Skin of body (tissue), 1 donor: ENCODE measurements at regions not wholly inside any gene's neighbourhood (a gene's known extent, or its start where the extent isn't known, plus 50 kb on each side); places are given as distances from the start of the nearest gene placed in this dataset.
A peak's percentile ranks its signal among the peaks of the same experiment; 100 is the strongest.

ENCODE experiments used
- DNase-seq: peaks from one replicate; lab custom pipeline; 2025; lab: John Stamatoyannopoulos, UW

- DNase-seq = no peak
These were observed 397.1 kb downstream of the DMAC1 start for GRCh38 chr9:7402334-7403027.

- DNase-seq = no peak
These were observed 398.5 kb downstream of the DMAC1 start for GRCh38 chr9:7401116-7401515.

GRCh38 chr9:7394002-7394774, 405.4 kb downstream of the DMAC1 start:
- no peak for DNase-seq

- DNase-seq = no peak
These were observed 407.4 kb downstream of the DMAC1 start for GRCh38 chr9:7392148-7392547.

GRCh38 chr9:7388755-7389154, 410.8 kb downstream of the DMAC1 start:
- DNase-seq = no peak

- DNase-seq = peak; percentile 31
These were observed 411.7 kb downstream of the DMAC1 start for GRCh38 chr9:7387840-7388239.

- DNase-seq = no peak
These were observed 417.3 kb downstream of the DMAC1 start for GRCh38 chr9:7382304-7382703.

GRCh38 chr9:7377489-7377888, 422.1 kb downstream of the DMAC1 start:
- no peak for DNase-seq

GRCh38 chr9:7376833-7377232, 422.7 kb downstream of the DMAC1 start:
- peak; percentile 51 for DNase-seq

GRCh38 chr9:7376213-7376612, 423.4 kb downstream of the DMAC1 start:
- no peak for DNase-seq

GRCh38 chr9:7375013-7375511, 424.5 kb downstream of the DMAC1 start:
- no peak for DNase-seq

GRCh38 chr9:7370988-7371387, 428.6 kb downstream of the DMAC1 start:
- peak; percentile 77 for DNase-seq

- DNase-seq = peak; percentile 17
These were observed 429.2 kb downstream of the DMAC1 start for GRCh38 chr9:7370381-7370780.

GRCh38 chr9:7369384-7369821, 430.2 kb downstream of the DMAC1 start:
- no peak for DNase-seq

- DNase-seq = peak; percentile 90
These were observed 430.9 kb downstream of the DMAC1 start for GRCh38 chr9:7368410-7369292.

GRCh38 chr9:7367726-7368125, 431.9 kb downstream of the DMAC1 start:
- no peak for DNase-seq

GRCh38 chr9:7366121-7366520, 433.5 kb downstream of the DMAC1 start:
- no peak for DNase-seq

- no peak for DNase-seq
These were observed 435.7 kb downstream of the DMAC1 start for GRCh38 chr9:7363777-7364477.

GRCh38 chr9:7360513-7360912, 439.1 kb downstream of the DMAC1 start:
- DNase-seq = no peak

- no peak for DNase-seq
These were observed 440.7 kb downstream of the DMAC1 start for GRCh38 chr9:7358876-7359275.

GRCh38 chr9:7354704-7355103, 444.9 kb downstream of the DMAC1 start:
- no peak for DNase-seq
